MM.1S (cell line): ENCODE measurements at regions not wholly inside any gene's neighbourhood (a gene's known extent, or its start where the extent isn't known, plus 50 kb on each side); places are given as distances from the start of the nearest gene placed in this dataset.

ENCODE experiments used
- DNase-seq: peaks from one replicate; pipeline ENCODE4 v3.0.0-alpha.2; 2015
- H2AFZ ChIP-seq: fragments of 300-600 bp; sonication (generic); 2 replicates; pipeline ENCODE4 v1.6.0; 2016; ENCODE audit warnings: antibody characterized with exemption, low read length
- H3F3A ChIP-seq: fragments of 300-600 bp; sonication (generic); 2 replicates; pipeline ENCODE4 v1.6.1; 2016; ENCODE audit warnings: mild to moderate bottlenecking, antibody characterized with exemption, low read length, moderate library complexity, mixed read lengths; ENCODE audit not compliant: insufficient read depth
- H3K27ac ChIP-seq: fragments of 300-600 bp; sonication (generic); 2 replicates; pipeline ENCODE4 v1.5.1; 2016; ENCODE audit warnings: mild to moderate bottlenecking, low read length
- H3K27me3 ChIP-seq: fragments of 300-600 bp; sonication (generic); replicated peaks from 2 replicates; pipeline ENCODE4 v1.6.0; 2016; ENCODE audit warnings: low read length; ENCODE audit not compliant: insufficient read depth
- H3K36me3 ChIP-seq: fragments of 300-600 bp; sonication (generic); replicated peaks from 2 replicates; pipeline ENCODE4 v1.6.1; 2016; ENCODE audit warnings: mild to moderate bottlenecking, low read length, mixed read lengths; ENCODE audit not compliant: insufficient read depth
- H3K4me1 ChIP-seq: fragments of 300-600 bp; sonication (generic); 2 replicates; pipeline ENCODE4 v1.6.1; 2016; ENCODE audit warnings: low read length, mixed read lengths
- H3K4me2 ChIP-seq: fragments of 300-600 bp; sonication (generic); 2 replicates; pipeline ENCODE4 v1.6.0; 2016; ENCODE audit warnings: low read depth, low read length
- H3K4me3 ChIP-seq: fragments of 300-600 bp; sonication (generic); 2 replicates; pipeline ENCODE4 v1.5.1; 2016; ENCODE audit warnings: low read length, mixed read lengths
- H3K79me2 ChIP-seq: fragments of 300-600 bp; sonication (generic); 2 replicates; pipeline ENCODE4 v1.6.1; 2016; ENCODE audit warnings: mixed run types, low read length, mixed read lengths
- H3K9ac ChIP-seq: fragments of 300-600 bp; sonication (generic); 2 replicates; pipeline ENCODE4 v1.6.1; 2016; ENCODE audit warnings: low read length, mixed read lengths
- H3K9me2 ChIP-seq: fragments of 300-600 bp; sonication (generic); replicated peaks from 2 replicates; pipeline ENCODE4 v1.6.1; 2016; ENCODE audit warnings: mild to moderate bottlenecking, low read length, mixed read lengths; ENCODE audit not compliant: insufficient read depth
- H3K9me3 ChIP-seq: fragments of 300-600 bp; sonication (generic); replicated peaks from 2 replicates; pipeline ENCODE4 v1.6.1; 2016; ENCODE audit warnings: mild to moderate bottlenecking, low read length, mixed read lengths; ENCODE audit not compliant: insufficient read depth
- H4K20me1 ChIP-seq: fragments of 300-600 bp; sonication (generic); 2 replicates; pipeline ENCODE4 v1.6.1; 2016; ENCODE audit warnings: mild to moderate bottlenecking, low read length, moderate library complexity, mixed read lengths; ENCODE audit not compliant: insufficient read depth
- CTCF ChIP-seq: fragments of 300-600 bp; sonication (generic); IDR thresholded peaks from 2 replicates; pipeline ENCODE4 v1.5.1; 2016; ENCODE audit warnings: antibody characterized with exemption, low read length, mixed read lengths
- EZH2 ChIP-seq: fragments of 300-600 bp; sonication (generic); optimal IDR thresholded peaks from 2 replicates; pipeline ENCODE3; 2017; ENCODE audit warnings: low read depth, mild to moderate bottlenecking, antibody characterized with exemption, low read length, mixed read lengths
- EZH2phosphoT487 ChIP-seq: fragments of 300-600 bp; sonication (generic); IDR thresholded peaks from 2 replicates; pipeline ENCODE4 v1.6.1; 2018; ENCODE audit warnings: antibody characterized with exemption, low read length

GRCh38 chr3:95254061-95254460 is 1191.2 kb downstream of the NSUN3 start:
- no peaks in the 10 kb centered on the region for H3K9me3 ChIP-seq
- no peaks in the 10 kb centered on the region for H3K27me3 ChIP-seq
- no peaks in the 10 kb centered on the region for H3F3A ChIP-seq
- no peak overlapping the region for H3K4me3 ChIP-seq
- H3K9me2 ChIP-seq, result no peaks in the 10 kb centered on the region
- no peak overlapping the region for H3K9ac ChIP-seq
- H3K4me2 ChIP-seq, result no peak overlapping the region
- TF ChIP-seq EZH2phosphoT487 (no peak), EZH2 (no peak), CTCF (no peak)
- H3K4me1 ChIP-seq, result no peaks in the 10 kb centered on the region
- no peaks in the 10 kb centered on the region for H3K79me2 ChIP-seq
- H2AFZ ChIP-seq, result no peak overlapping the region
- no peaks in the 10 kb centered on the region for H4K20me1 ChIP-seq
- no peaks in the 10 kb centered on the region for H3K36me3 ChIP-seq
- H3K27ac ChIP-seq, result no peak overlapping the region
- no peak for DNase-seq

GRCh38 chr3:95254758-95255157 is 1191.9 kb downstream of the NSUN3 start:
- Histone ChIP-seq H3K4me1 (no peaks in the 10 kb centered on the region), H3K9ac (no peak overlapping the region), H3K4me2 (no peak overlapping the region), H3K36me3 (no peaks in the 10 kb centered on the region), H3K27me3 (no peaks in the 10 kb centered on the region), H3K4me3 (no peak overlapping the region), H4K20me1 (no peaks in the 10 kb centered on the region), H3K9me2 (no peaks in the 10 kb centered on the region), H3K79me2 (no peaks in the 10 kb centered on the region), H2AFZ (no peak overlapping the region), H3K9me3 (no peaks in the 10 kb centered on the region), H3F3A (no peaks in the 10 kb centered on the region), H3K27ac (no peak overlapping the region)
- DNase-seq, result no peak
- no peak for TF ChIP-seq EZH2phosphoT487
- no peak for TF ChIP-seq EZH2
- no peak for TF ChIP-seq CTCF

DNA sequence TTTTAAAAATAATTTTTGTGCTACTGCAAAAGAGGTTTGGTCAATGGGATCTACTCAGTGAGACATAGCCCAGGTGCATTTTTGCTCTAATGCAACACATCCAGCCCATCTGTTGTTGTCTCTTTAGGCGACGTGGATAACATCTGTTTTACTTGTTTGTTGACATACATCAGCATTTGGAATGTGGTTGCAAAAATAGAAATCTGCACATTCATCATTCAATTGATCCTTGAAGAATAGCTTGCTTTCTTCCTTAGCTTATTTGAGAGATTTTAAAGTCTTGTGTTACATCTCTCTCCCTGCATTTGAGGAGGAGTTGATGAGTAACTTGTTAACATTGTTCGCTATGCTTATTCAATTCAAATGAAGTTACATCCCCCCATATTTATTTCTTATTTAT is 1202.3 kb downstream of the NSUN3 start:
- Histone ChIP-seq H4K20me1 (no peaks in the 10 kb centered on the region), H3K9me2 (no peaks in the 10 kb centered on the region), H3K27ac (no peak overlapping the region), H3K36me3 (no peaks in the 10 kb centered on the region), H3F3A (no peaks in the 10 kb centered on the region), H3K79me2 (no peaks in the 10 kb centered on the region), H3K27me3 (no peaks in the 10 kb centered on the region), H3K4me1 (no peaks in the 10 kb centered on the region), H3K4me3 (no peak overlapping the region), H3K4me2 (no peak overlapping the region), H3K9me3 (no peaks in the 10 kb centered on the region), H2AFZ (no peak overlapping the region), H3K9ac (no peak overlapping the region)
- no peak for DNase-seq
- TF ChIP-seq EZH2, result no peak

DNA sequence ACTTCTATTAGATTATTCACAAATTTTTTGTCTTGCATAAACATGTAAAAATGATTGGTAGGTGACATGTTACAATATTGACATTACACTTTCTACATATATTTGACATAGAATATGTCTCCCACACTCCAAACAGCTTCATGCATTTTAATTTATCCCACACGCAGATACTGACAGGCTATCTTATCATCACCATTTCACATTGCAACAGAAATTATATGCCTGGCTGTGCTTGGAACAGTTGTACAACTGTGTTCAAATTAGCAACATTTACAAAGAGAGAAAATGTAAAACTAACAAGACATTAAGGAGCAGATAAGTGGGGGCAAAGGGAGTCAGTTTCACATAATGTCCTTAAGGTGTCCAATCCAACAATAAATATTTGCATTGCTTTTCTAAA is 1208.5 kb downstream of the NSUN3 start:
- Histone ChIP-seq H3K27ac (no peak overlapping the region), H3K27me3 (no peaks in the 10 kb centered on the region), H3K4me3 (no peak overlapping the region), H3K9me3 (no peaks in the 10 kb centered on the region), H3F3A (no peaks in the 10 kb centered on the region), H4K20me1 (no peaks in the 10 kb centered on the region), H2AFZ (no peak overlapping the region), H3K4me2 (no peak overlapping the region), H3K4me1 (no peaks in the 10 kb centered on the region), H3K36me3 (no peaks in the 10 kb centered on the region), H3K79me2 (no peaks in the 10 kb centered on the region), H3K9ac (no peak overlapping the region), H3K9me2 (no peaks in the 10 kb centered on the region)
- no peak for TF ChIP-seq CTCF
- TF ChIP-seq EZH2phosphoT487, result no peak
- TF ChIP-seq EZH2, result no peak
- no peak for DNase-seq
